ENCODE measurements at regions not wholly inside any gene's neighbourhood (a gene's known extent, or its start where the extent isn't known, plus 50 kb on each side); places are given as distances from the start of the nearest gene placed in this dataset.

GRCh38 chr16:79673635-79674034 lies 73.1 kb upstream of the MAF start:
- TF ChIP-seq CTCF (conservative IDR thresholded peaks at IDR 0.05): no peak
- TF ChIP-seq ZFX (IDR thresholded peaks at IDR 0.05): no peak

All from C4-2B (cell line).